ENCODE measurements at regions not wholly inside any gene's neighbourhood (a gene's known extent, or its start where the extent isn't known, plus 50 kb on each side); places are given as distances from the start of the nearest gene placed in this dataset.

DNA sequence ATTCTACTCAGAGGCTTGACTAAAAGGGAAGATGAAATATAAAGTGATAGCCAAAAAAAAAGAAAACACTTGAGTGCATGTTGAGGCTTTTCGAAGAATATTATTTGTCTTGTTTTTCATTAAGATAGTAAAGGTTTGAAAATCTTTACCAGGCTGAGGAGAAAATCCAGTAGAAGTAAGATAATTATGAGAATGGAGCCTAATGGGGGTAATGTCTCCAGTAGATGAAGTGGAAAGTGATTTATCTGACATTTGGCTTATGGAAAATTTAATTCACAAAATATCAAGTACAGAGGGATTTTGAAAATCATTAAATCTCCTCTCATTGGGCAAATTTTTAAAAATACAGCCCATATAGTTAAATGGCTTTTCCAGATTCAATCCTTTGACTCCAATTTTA lies 274.9 kb downstream of the SPRY2 start:
- TF ChIP-seq LEF1 (IDR thresholded peaks at IDR 0.05; ENCODE audit: borderline replicate concordance) (no peak), BHLHE40 (IDR thresholded peaks at IDR 0.05; ENCODE audit: borderline replicate concordance) (no peak), HDGF (IDR thresholded peaks at IDR 0.05; ENCODE audit: borderline replicate concordance) (no peak), FOXK2 (IDR thresholded peaks at IDR 0.05) (no peak), SUZ12 (IDR thresholded peaks at IDR 0.05) (no peak), TARDBP (IDR thresholded peaks at IDR 0.05) (no peak), CTBP1 (IDR thresholded peaks at IDR 0.05; ENCODE audit: borderline replicate concordance) (no peak), SP1 (IDR thresholded peaks at IDR 0.05) (no peak)
